ENCODE measurements at regions not wholly inside any gene's neighbourhood (a gene's known extent, or its start where the extent isn't known, plus 50 kb on each side); places are given as distances from the start of the nearest gene placed in this dataset.
A peak's percentile ranks its signal among the peaks of the same experiment; 100 is the strongest.
"Not testable (repeated sequence)": the region's sequence is repeated elsewhere in the genome, so short reads cannot be mapped to it uniquely, and the experiment has no call there.

- DNase-seq (ENCODE audit: low read depth): peak; percentile 24
Measured at GRCh38 chr15:99455789-99456160, 110.0 kb upstream of the MEF2A start.

- DNase-seq (ENCODE audit: low read depth): no peak
Measured at GRCh38 chr15:99464137-99464536, 101.6 kb upstream of the MEF2A start.

GRCh38 chr15:99466701-99467337 is 99.0 kb upstream of the MEF2A start:
- no peak for DNase-seq (ENCODE audit: low read depth)

- no peak for DNase-seq (ENCODE audit: low read depth)
Measured at GRCh38 chr15:99467338-99467720, 98.5 kb upstream of the MEF2A start.

- peak; percentile 25 for DNase-seq (ENCODE audit: low read depth)
Measured at GRCh38 chr15:99467853-99468464, 97.8 kb upstream of the MEF2A start.

GRCh38 chr15:99470204-99470603 is 95.6 kb upstream of the MEF2A start:
- not testable (repeated sequence) for DNase-seq (ENCODE audit: low read depth)

- no peak for DNase-seq (ENCODE audit: low read depth)
Measured at GRCh38 chr15:99472416-99473145, 93.2 kb upstream of the MEF2A start.

GRCh38 chr15:99473981-99474906 is 91.5 kb upstream of the MEF2A start:
- DNase-seq (ENCODE audit: low read depth): no peak

GRCh38 chr15:99474909-99475753 is 90.7 kb upstream of the MEF2A start:
- no peak for DNase-seq (ENCODE audit: low read depth)

- no peak for DNase-seq (ENCODE audit: low read depth)
Measured at GRCh38 chr15:99475754-99476412, 89.9 kb upstream of the MEF2A start.

GRCh38 chr15:99476413-99477222 is 89.2 kb upstream of the MEF2A start:
- peak; percentile 96 for DNase-seq (ENCODE audit: low read depth)

- no peak for DNase-seq (ENCODE audit: low read depth)
Measured at GRCh38 chr15:99477791-99478471, 87.9 kb upstream of the MEF2A start.

- no peak for DNase-seq (ENCODE audit: low read depth)
Measured at GRCh38 chr15:99478977-99479376, 86.8 kb upstream of the MEF2A start.

- no peak for DNase-seq (ENCODE audit: low read depth)
Measured at GRCh38 chr15:99480016-99480810, 85.6 kb upstream of the MEF2A start.

GRCh38 chr15:99481113-99481950 is 84.5 kb upstream of the MEF2A start:
- DNase-seq (ENCODE audit: low read depth): no peak

- DNase-seq (ENCODE audit: low read depth): no peak
Measured at GRCh38 chr15:99481951-99482230, 83.9 kb upstream of the MEF2A start.

- no peak for DNase-seq (ENCODE audit: low read depth)
Measured at GRCh38 chr15:99482993-99483392, 82.8 kb upstream of the MEF2A start.

Measured in M059J (cell line).